Activated CD4-positive, CD25-positive, alpha-beta regulatory T cell treated with anti-CD3 and anti-CD28 coated beads, Interleukin-2, amount 50 U/mL, for 72 hours (primary cell): ENCODE measurements at regions not wholly inside any gene's neighbourhood (a gene's known extent, or its start where the extent isn't known, plus 50 kb on each side); places are given as distances from the start of the nearest gene placed in this dataset.
"Not testable (repeated sequence)": the region's sequence is repeated elsewhere in the genome, so short reads cannot be mapped to it uniquely, and the experiment has no call there.

Experiments used
- DNase-seq: peaks from one replicate; pipeline ENCODE4 v3.0.0; 2021

DNA sequence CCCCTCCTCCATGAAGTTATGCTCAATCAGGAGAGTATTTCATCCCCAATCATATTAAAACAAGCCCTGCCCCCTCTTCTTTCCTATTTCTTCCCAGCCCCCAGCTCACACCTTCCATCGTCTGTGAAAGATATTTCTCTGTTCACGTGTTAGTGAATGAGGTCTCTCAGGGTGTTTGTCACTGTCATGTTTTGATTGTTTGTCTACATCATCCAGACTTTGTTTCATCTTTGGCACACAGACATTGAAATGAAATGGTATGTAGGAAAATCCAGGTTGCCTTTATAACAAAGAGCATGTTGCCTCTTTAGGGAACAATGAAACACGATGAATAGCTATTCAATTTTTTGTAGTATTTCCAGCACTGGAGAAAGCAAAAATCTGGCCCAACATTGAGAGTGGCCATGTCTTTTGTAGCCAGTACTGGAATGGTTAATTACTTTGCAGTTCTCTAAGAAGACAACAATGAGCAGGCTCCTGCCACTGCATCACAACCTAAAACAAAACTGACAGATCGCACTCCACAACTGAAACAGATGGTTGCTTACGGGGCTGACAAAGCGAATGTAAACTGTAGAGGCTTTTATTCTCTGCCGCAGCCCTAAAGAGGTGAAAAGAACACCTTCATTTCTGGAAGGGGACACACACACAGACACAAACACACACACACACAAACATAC, 543.6 kb upstream of the CITED2 start:
- DNase-seq, result no peak

DNA sequence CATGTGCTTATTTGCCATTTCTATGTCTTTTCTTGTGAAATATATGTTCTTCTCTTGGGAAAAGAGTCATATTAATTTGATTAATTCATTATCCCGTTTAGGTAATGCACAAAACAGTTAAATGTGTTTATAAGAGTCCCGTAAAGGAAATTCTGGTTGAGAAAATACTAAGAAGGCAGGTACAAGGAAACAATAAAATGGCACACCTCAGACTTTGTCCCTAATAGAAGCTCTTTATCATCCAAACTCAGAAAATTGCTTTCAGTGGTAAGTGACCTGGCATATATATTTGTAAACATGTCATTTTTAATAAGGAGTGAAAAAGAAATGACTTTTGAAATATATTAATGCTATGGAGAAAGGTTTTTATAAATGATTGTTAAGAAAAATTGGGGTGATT, 540.5 kb upstream of the CITED2 start:
- no peak for DNase-seq

DNA sequence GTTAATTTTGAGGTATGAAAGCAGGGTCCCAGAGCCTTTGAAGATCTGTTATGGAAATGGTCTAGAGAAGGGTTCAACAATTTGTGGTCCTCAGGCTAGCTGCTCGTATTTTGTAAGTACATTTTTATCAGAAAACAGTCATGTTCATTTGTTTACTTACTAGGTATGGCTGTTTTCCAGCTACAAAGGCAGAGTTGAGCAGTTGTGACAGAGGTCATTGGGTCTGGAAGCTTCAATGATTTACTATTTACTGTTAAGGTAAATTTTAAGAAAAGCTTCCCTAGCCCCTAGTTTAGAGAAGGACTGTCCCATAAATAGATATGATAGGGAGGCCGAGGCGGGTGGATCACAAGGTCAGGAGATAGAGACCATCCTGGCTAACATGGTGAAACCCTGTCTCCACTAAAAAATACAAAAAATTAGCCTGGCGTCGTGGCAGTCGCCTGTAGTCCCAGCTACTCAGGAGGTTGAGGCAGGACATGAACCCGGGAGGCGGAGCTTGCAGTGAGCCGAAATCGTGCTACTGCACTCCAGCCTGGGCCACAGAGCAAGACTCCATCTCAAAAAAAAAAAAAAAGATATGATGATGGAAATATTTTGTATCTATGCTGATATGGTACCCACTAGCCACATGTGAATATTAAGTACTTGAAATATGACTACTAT, 538.4 kb upstream of the CITED2 start:
- DNase-seq, result no peak

DNA sequence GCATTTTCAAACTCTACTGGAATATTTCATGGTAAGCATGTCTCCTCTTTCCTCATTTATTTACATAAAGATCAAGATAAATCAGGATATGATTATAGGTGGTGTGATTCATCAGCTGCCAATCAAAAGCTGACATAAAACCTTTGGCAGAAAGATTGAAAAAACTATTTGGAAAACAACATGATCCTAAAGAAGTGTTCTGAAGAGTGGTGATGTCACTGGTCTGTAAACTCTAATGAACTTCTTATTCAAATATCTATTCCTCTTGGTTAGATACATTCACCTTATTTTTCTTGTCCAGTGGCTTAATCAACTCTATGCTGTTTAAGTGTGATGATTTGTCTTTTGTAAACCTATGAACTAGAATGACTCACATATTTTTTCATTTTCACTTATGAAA, 535.5 kb upstream of the CITED2 start:
- DNase-seq, result no peak

DNA sequence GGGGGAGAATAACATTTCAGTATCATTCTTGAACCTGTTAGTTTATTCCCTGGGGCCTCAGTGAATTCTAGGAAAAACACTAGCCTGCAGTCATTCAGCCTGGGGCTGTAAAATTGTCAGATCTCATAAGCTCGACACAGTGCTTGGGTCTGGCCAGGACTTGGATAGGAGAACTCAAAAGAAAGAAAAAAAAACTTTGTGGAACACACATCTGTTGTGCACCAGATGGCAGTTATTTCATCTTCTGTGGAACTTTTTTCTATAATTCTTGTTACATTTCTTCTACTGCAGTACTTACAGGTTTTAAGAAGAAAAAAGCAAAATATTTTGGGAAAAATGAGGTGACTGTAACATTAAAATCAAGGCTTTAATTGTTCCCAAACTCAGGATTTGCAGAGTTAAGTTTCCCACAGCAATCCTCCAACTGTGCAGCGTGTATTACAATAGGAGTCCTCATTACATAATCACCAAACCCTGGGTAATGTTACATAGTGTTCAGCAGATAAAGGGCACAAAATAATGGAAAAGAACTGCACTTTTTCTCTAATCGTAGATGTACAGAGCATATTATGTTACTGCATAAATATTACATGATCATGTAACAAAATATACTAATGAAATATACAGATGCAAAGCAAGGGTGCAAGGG, 531.1 kb upstream of the CITED2 start:
- DNase-seq, result no peak

DNA sequence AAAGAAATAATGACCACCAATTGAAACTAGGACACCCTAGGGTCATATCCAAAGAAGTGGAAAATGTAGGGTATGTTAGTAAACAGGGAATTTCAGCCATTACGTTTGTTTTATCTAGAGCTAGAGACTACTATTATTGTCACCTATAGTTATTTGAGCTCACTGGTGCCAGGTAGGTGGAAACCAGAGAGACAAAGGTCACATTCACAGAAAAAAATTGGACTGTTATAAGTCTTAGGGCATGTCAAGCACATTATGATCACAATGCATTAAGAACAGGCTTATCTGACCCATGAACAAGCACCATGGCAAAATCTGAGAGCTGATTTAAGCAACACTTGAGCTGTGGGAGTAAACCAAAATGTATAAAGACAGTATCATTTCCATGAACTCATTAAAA, 530.1 kb upstream of the CITED2 start:
- DNase-seq, result no peak

DNA sequence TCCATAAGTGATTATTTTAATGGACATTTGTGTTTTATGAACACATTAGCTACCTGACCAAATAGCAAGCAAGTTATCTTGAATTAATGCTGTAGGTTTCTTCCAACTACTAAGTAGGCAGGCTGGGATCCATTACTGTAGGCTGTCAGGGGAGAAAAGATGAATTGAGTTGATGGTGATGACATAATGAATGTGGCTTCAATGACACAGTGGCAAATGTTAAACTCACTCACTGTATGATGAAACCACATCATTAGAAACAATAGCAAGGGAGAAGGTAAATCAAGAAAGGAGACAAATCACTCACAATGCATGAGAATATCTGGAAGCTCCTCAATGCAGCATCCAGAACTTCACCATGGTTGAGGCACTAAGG, 529.7 kb upstream of the CITED2 start:
- DNase-seq, result no peak

DNA sequence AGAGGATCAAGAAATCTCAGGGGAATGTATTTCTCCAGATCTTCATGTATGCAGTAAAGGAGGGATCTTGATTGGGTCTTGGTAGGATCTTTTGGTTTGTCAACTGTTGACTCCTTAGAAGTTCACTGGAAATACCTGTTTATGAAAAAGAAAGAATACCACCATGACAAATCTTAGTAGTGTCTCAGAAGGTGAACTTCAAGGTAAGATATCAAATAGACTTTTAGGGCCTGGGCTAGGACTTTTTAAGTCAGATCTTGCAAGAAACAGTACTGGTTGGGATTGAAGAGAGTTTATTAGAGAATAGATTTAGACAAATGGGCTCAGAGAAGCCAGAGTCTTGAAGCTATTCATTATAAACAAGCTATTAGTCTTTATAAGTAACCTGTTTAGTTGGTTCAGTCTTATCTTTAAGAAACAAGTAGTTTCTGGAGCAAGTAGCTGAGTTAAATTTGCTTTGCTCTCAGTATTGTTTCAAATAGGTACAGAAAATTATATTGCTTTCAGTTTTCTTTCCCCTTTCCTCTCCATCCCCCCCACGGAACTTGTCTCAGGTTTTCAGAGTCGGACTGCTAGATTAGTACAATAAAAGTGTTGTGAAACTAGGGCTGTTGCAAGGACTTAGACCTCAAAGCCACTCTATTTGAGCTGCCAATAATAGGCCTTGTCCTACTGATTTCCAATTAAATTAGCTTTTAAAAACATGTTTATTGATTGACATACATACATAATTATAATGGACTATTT, 529.1 kb upstream of the CITED2 start:
- DNase-seq, result no peak

DNA sequence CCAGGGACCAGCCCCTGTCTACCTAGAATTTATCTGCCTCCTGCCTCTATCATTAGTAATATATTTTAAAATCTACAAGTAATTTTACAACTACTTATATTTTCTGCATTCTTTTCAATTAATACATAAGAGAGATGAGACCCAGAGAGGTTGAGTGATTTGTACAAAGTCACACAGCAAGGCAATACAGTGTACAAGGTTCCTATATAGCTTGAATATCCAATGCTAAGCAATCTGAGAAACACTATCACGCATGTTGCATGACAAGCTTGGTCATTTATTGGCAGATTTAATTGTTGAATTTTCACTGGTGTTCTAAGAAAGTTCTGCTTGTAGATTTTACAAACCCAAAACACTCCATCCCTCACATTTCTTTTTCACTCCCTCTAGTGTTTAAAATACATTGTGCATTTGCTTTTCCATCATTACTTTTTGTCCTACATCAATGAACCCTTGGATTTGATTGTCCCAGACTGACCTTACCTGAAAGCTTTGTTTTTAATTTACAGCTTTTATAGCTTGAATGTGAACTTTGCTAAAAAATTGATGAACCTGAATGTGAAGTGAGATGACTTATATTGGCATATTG, 520.9 kb upstream of the CITED2 start:
- no peak for DNase-seq

DNA sequence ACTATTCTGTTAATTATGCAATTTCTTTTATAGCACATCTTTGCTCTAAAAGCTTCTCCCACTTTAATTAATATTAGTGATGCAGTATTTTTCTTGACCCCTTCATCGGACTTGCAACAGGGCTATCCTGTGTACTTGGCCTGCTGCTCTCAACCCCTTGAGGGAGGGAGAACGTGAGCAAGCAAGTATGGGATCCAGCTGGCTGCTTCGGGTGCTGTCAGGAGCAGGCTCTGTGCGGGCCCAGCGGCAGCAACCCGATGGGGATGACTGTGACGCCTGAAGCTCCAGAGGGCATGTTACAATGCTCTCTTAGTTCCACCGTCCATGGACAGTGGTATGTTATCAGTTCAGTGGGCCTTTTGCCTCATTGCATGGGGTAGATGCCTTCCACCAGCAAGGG, 519.8 kb upstream of the CITED2 start:
- DNase-seq, result no peak

DNA sequence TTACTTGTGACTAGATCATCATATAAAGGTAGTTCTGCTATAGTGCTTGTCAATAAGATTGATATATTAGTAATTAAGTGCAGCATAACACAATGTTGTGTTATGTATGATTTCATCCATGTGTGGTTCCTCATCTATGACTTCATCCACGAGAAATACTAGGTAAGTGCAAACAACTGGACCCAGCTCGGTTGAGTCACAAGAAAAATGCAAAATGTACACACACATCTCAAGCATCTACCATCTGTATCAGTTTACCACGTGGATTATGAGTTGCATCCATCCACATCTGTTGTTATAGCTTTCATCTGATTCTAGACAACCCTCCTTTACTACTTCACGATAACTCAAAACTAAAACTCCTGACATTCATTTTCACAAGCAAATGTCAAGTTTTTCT, 517.0 kb upstream of the CITED2 start:
- no peak for DNase-seq

DNA sequence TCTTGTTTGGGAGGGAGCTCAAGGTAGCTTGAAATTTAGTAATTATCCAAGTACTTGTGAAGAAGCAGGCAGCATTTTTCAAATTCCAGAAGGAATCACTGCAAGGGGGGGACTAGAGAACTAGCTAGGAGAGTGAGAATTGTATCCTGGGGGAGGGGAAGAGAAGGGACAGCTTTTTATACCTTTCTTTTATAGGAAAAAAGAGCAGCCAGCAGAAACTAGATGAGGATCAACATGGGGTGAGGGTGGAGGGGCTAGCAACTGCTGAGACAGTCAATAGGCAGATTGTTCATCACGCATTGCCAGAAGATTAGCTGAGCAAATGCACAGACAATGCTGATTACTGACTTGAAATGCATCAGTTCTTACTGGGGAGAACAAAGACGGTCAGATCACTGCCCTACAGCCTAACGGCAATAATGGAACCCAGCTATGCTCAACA, 514.3 kb upstream of the CITED2 start:
- no peak for DNase-seq

DNA sequence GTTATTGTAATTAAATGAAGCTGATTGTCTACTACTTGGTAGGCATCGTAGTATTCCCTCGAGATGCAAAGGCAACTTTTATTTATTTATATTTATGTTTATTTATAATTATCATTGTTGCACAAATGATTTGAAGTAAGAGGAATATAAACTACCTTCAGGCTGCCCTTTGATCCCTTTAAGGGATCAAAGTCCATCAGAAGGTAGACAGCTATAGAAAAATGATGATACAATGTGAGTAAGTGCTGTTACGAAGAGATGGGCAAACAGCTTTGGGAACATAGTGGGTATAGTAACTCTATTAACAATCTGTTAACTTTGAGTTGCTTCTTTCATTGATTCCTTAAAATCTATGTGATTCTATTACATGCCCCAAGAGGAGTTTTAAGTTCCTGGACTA, 512.8 kb upstream of the CITED2 start:
- no peak for DNase-seq

DNA sequence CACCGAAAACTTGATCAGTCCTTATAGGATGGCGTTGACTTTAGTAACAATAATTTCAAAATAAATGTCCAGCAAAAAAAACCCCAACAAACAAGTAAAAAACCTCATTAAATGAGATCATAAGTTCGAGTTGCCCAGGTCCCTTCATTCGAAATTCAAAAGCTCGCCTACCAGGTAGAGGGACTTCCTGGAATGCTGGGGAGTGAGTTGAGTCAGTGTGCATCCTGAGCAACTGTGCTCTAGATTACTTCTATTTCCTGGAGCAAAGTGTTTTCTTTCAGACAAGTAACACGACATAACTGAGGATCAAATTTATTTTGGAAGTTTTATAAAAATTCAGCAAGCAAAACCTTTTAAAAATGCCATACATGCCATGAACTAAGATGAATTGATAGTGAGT, 511.9 kb upstream of the CITED2 start:
- no peak for DNase-seq

DNA sequence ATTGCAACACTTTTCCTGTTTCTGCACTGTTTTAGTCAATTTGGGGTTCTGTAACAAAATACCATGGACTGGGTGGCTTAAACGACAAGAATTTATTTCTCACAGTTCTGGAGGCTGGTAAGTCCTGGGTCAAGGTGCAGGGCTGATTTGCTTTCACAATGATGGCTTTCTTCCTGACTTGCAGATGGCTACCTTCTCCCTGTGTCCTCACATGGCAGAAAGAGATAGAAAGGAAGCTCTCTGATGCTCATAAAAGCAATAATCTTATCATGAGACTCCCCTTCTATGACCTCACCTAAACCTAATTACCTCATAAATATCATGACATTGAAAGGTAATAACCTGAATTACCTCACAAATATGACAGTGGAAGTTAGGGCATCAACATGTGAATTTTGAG, 511.5 kb upstream of the CITED2 start:
- DNase-seq, result no peak

DNA sequence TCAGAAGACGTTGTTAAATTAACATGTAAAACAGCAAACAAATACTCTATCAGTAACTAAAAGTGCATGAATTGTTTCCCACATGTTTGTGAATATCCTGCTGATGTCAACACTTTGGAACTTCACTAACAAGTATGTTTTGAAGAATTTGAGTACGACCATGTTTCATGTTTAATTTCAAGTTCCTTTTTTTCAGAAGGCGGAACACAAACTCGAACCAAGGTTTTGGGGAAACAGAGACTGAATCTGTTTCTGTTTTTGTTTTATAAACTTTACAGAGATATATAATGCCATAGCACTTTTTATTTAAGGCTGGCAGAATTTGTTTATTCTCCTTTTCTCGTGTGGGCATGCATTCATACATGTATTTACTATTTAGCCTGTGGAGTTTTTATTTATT, 509.3 kb upstream of the CITED2 start:
- DNase-seq, result no peak

DNA sequence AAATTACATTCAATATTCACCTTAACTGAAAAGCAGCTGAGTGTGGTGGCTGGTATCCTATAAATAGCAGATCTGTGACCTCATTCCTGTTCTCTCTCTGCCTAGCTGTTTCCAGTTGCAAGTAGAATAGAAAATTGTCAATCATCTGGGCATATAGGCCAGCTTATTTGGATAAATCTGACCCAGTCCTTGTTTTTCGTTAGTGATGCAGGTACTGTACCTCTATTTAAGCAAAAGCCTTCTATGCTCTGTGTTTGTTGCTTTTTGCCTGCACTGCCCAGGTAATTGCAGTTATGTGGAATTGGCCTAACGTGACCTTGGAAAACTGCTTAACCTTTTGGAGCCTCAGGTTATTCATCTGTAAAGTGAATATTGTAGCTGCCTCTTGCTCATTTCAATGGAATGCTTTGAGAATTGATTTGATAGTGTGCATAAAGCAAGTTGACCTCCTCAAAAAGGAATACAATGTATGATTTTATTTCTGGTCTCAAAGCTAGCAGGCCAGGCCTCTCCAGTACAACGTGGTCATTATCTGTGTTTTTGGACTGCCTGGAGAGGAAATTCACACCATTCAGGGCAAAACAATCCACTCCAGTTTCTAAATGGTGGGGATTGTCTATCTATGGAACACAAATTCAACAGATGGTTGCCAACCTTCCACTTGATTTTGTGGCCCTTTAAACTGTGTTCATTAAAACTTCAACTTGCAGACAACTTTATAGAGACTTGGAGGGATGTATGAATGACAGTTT, 508.7 kb upstream of the CITED2 start:
- no peak for DNase-seq

DNA sequence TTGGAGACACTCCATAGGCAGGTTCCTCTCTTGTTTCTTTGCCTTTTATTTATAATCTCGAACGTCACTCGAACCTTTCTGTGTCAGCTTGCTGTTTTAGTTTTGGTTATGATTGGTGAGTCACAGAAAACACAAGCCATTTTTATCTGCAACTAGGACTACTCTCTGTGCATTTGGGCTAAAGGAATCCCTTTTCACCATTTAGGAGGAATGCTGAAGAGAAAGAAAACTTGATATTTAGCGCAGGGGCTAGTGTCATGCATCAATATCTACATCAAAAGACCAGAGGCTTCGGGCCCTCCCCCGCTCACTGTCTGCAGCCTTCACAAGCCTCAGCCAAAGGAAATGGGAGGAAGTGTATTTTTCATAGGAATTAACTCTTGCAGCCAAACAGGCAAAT, 507.8 kb upstream of the CITED2 start:
- no peak for DNase-seq

DNA sequence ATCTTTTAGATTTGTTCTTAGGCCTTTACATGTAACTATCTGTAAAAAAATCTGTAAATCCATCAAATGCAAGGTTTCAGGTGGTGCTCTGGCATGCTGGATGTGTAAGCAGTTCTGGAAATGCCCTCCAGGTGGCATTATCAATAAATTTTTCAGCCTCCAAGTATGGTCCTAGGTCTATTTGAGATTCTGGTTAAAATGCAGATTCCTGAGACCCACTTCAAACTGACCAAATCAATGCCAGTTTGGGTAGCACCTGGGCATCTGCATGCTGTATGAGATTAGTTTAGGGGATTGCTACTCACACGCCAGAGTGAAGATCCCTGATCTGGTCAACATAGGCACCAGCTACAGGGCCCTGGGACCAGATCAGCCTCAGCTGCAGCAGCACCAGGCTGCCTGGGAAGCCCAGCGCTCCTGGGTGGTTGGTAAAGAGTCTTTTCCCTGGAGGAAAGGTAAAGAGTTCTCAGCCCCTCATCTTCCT, 507.3 kb upstream of the CITED2 start:
- no peak for DNase-seq

DNA sequence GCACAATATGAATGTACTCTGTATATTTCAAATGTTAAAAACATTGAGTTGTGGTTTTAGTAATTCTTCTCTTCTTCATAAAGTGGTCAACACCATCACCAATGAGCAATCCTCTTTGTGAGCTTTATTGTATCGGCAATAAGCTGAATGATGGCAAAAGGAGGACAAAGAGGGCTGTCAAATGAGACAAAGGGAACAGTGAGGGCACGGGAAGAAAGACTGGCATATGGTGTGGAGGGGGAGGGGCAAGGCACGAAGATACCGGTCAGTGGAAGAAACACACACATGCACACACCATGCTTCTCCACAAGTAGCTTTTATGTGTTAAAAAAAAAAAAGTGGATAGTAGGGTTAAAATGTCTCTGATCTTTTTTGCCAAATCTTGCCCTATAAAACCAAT, 506.8 kb upstream of the CITED2 start:
- no peak for DNase-seq

DNA sequence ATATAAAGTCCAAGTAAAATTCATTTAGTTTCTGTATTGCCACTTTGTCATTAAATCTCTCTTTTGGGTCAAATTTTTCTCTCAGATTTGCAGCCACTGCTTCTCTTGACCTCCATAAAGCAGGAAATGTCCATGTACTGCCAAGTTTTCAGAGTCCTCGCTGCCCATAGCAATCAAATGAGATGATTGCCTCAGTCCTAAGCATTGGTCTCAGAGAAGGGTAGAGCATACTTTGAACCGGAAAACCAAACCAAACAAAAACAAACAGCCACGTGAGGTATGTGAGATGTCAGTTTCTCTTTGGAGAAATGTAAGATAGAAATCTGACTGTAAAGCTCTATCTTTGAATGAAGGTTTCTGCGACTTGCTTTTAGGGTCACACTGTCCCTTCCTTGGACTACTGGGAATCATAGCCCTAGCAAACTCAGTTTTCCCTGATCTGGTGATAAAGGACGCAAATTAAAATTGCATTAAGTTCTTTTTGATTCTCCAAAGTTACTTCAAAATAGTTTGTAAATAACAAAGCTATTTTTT, 505.4 kb upstream of the CITED2 start:
- no peak for DNase-seq

DNA sequence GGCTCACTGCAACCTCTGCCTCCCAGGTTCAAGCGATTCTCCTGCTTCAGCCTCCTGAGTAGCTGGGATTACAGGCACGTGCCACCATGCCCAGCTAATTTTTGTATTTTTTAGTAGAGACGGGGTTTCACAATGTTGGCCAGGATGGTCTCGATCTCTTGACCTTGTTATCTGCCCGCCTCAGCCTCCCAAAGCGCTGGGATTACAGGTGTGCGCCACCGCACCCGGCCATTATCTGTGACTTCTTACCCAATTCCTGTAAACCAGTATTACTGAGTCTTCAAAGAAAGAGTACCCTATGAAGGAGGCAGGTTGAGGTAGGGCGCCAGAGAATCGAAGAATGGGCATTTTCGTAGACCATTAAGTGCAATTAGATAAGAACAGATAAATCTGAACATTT, 504.8 kb upstream of the CITED2 start:
- not testable (repeated sequence) for DNase-seq
